H1 (cell line): ENCODE measurements at regions not wholly inside any gene's neighbourhood (a gene's known extent, or its start where the extent isn't known, plus 50 kb on each side); places are given as distances from the start of the nearest gene placed in this dataset.

Source experiments
- ATF3 ChIP-seq: IDR thresholded peaks from 2 replicates; pipeline ENCODE4 v1.6.1; 2011; ENCODE audit warnings: low read depth, mild to moderate bottlenecking, low read length; ENCODE audit not compliant: insufficient read depth
- BRCA1 ChIP-seq: IDR thresholded peaks from 2 replicates; pipeline ENCODE4 v1.6.1; 2012; ENCODE audit warnings: low read depth, low read length, improper control_type of control experiment
- EZH2 ChIP-seq: fragments of 200-600 bp; sonication (generic); IDR thresholded peaks from 2 replicates; pipeline ENCODE4 v1.7.1; 2012; ENCODE audit warnings: low read depth, mild to moderate bottlenecking, moderate library complexity, low read length, inconsistent platforms; ENCODE audit not compliant: severe bottlenecking
- FOSL1 ChIP-seq: IDR thresholded peaks from 2 replicates; pipeline ENCODE4 v1.6.1; 2011; ENCODE audit warnings: mild to moderate bottlenecking, low read depth, low read length, moderate library complexity; ENCODE audit not compliant: insufficient read depth
- GABPA ChIP-seq: IDR thresholded peaks from 2 replicates; pipeline ENCODE4 v1.6.1; 2011; ENCODE audit warnings: mild to moderate bottlenecking, low read length, moderate library complexity, borderline replicate concordance; ENCODE audit not compliant: insufficient read depth
- JUN ChIP-seq: IDR thresholded peaks from 2 replicates; pipeline ENCODE4 v1.6.1; 2011; ENCODE audit warnings: low read depth, mild to moderate bottlenecking, improper control_type of control experiment, low read length
- PHF8 ChIP-seq: fragments of 200-600 bp; sonication (generic); conservative IDR thresholded peaks from 2 replicates; pipeline ENCODE4 v1.7.1; 2012; ENCODE audit warnings: low read depth, mild to moderate bottlenecking, inconsistent platforms, low read length, moderate library complexity
- POLR2A ChIP-seq, 2 experiments: IDR thresholded peaks; 1 replicate in 1 of 2; 2 replicates in 1 of 2; pipeline ENCODE4 v1.6.1; 2011; ENCODE audit warnings: low read depth in 2 of 2, low read length in 2 of 2, mild to moderate bottlenecking in 2 of 2; ENCODE audit errors: control extremely low read depth in 1 of 2
- POLR2AphosphoS5 ChIP-seq: IDR thresholded peaks from 2 replicates; pipeline ENCODE4 v1.6.1; 2011; ENCODE audit warnings: low read depth, low read length
- SIN3A ChIP-seq, 2 experiments: IDR thresholded peaks in 1 of 2; conservative IDR thresholded peaks in 1 of 2; 2 replicates each; pipeline ENCODE4 v1.6.1; 2011 to 2012; ENCODE audit warnings: low read length in 2 of 2, improper control_type of control experiment in 1 of 2, low read depth in 1 of 2, mild to moderate bottlenecking in 1 of 2
- SRF ChIP-seq: IDR thresholded peaks from 2 replicates; pipeline ENCODE4 v1.6.1; 2011; ENCODE audit warnings: mild to moderate bottlenecking, low read depth, low read length, moderate library complexity
- SUZ12 ChIP-seq: fragments of 200-600 bp; sonication (generic); IDR thresholded peaks from 2 replicates; pipeline ENCODE4 v1.6.1; 2012; ENCODE audit warnings: mild to moderate bottlenecking, inconsistent platforms, low read length, moderate library complexity, mixed read lengths
- TF ChIP-seq, protein P1 (sequence below), 3 experiments: IDR thresholded peaks; 1 replicate in 2 of 3; 2 replicates in 1 of 3; pipeline versions ENCODE4 v1.5.1 to v1.6.1; 2011; ENCODE audit warnings: low read length in 3 of 3, mild to moderate bottlenecking in 3 of 3, inconsistent platforms in 2 of 3, low read depth in 1 of 3, moderate library complexity in 1 of 3; ENCODE audit not compliant: insufficient read depth in 1 of 3; ENCODE audit errors: control extremely low read depth in 1 of 3

DNA sequence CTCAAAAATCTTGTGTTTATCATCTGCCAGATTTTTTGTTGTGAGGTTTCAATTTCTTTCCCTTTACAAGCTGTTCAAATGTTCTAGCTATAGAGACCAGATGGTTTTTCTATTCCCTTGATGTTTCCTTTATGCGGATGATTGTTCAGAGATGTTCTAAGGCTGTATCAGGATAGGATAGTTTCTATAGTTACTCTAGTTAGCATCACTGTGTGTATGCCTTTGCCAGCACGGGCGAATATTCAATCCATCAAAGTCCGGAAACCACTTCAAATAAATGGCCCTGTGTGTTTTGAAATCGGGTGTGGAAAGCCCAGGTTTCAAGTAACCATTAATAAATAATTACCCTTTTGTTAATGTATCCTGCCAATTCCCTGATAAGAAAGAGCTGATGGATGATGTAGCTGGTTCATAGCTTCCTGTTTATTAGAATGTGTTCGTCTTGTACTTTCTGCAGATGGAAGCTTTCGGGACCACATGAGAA lies 149.8 kb upstream of the PRKCQ start:
- TF ChIP-seq POLR2A (IDR thresholded peaks at IDR 0.05; ENCODE audit: control extremely low read depth in 1 of 2, low read depth in 2 of 2, low read length in 2 of 2) (no peak), SRF (no peak), EZH2 (no peak), GABPA (no peak), SUZ12 (no peak), FOSL1 (no peak), ATF3 (no peak), PHF8 (no peak), JUN (no peak), POLR2AphosphoS5 (no peak), BRCA1 (no peak), SIN3A (conservative IDR thresholded peaks at IDR 0.05 in 1 of 2, IDR thresholded peaks at IDR 0.05 in 1 of 2; ENCODE audit: low read depth in 1 of 2, low read length in 2 of 2) (no peak)
- TF ChIP-seq, protein P1, sequence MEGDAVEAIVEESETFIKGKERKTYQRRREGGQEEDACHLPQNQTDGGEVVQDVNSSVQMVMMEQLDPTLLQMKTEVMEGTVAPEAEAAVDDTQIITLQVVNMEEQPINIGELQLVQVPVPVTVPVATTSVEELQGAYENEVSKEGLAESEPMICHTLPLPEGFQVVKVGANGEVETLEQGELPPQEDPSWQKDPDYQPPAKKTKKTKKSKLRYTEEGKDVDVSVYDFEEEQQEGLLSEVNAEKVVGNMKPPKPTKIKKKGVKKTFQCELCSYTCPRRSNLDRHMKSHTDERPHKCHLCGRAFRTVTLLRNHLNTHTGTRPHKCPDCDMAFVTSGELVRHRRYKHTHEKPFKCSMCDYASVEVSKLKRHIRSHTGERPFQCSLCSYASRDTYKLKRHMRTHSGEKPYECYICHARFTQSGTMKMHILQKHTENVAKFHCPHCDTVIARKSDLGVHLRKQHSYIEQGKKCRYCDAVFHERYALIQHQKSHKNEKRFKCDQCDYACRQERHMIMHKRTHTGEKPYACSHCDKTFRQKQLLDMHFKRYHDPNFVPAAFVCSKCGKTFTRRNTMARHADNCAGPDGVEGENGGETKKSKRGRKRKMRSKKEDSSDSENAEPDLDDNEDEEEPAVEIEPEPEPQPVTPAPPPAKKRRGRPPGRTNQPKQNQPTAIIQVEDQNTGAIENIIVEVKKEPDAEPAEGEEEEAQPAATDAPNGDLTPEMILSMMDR (IDR thresholded peaks at IDR 0.05; ENCODE audit: control extremely low read depth in 1 of 3, insufficient read depth in 1 of 3, low read depth in 1 of 3, low read length in 3 of 3) = no peak
